Astrocyte of the hippocampus (primary cell): ENCODE measurements at regions not wholly inside any gene's neighbourhood (a gene's known extent, or its start where the extent isn't known, plus 50 kb on each side); places are given as distances from the start of the nearest gene placed in this dataset.
"Not testable (repeated sequence)": the region's sequence is repeated elsewhere in the genome, so short reads cannot be mapped to it uniquely, and the experiment has no call there.

ENCODE experiments used
- DNase-seq: peaks from one replicate; pipeline ENCODE4 v3.0.0; 2011; ENCODE audit warnings: low read depth, low spot score

DNA sequence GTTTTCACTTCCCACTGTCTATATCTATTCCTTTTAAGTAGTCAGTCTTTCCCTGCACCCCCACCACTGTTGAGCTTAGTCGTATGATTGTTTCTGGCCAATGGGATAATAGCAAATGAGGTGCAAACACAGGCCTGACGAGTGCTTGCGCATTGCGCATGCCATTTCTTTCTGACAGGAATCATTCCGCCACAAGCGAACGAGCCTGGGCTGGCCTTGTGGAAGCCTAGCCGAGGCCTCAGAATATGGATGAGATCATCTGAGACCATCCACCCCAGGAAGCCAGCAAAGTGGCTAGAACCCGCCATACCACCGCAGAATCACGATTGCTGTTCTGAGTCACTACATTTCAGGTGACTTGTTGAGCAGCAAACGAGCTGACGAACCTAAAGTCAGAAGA is 52.2 kb upstream of the PRL start:
- DNase-seq: no peak

DNA sequence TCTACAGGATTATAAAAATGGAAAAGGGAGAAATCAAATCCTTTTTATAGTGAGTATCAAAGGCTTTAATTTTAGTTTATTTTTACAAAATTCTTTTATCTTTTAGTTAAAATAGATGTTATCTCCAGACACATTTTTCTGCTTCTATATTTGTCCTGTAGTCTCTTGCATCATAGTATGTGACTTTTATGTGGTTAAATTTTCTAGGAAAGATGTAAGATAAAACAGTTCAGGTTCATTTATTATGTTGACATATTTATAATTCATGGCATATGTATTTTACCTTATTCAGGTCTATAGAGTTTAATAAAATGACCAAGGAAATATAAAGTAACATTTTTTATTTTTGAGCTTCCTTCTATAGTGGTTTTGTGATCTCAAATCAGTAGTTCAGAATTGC is 52.7 kb upstream of the PRL start:
- no peak for DNase-seq

DNA sequence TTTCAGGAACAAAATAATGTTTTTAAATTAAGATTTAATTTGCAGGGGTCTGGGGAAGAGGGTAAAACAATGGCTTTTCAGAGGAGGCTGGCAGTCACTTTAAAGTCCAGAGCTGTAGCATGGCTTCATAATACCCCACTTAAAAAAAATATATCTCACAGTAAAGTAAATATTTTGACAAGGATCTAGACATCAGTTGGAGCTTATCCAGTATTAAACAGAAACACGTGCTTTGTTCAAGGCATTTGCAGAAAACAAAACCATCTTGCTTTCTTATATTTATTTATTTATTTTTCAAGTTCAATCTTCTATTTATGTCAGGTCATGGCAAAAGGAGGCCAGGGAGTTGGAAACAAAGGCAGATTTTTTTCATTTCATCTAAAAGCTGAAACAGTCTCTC is 53.3 kb upstream of the PRL start:
- DNase-seq: no peak

DNA sequence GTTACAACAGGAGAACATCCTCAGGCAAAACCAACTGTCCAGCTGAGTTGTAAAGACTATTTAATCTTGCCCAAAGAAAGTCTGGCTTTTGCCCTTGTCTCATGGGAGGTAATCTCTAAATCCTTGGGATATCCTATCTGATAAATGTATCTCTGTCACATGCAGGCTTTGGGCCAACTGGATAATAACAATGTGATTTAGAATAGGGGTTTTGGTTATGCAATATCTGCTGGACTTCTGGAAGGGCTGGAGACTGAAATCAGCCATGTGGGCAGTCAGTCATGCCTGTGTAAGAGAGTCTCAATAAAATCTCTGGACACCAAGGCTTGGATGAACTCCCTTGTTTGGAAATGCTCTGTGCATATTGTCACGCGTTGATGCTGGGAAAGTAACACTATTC is 56.3 kb upstream of the PRL start:
- no peak for DNase-seq

DNA sequence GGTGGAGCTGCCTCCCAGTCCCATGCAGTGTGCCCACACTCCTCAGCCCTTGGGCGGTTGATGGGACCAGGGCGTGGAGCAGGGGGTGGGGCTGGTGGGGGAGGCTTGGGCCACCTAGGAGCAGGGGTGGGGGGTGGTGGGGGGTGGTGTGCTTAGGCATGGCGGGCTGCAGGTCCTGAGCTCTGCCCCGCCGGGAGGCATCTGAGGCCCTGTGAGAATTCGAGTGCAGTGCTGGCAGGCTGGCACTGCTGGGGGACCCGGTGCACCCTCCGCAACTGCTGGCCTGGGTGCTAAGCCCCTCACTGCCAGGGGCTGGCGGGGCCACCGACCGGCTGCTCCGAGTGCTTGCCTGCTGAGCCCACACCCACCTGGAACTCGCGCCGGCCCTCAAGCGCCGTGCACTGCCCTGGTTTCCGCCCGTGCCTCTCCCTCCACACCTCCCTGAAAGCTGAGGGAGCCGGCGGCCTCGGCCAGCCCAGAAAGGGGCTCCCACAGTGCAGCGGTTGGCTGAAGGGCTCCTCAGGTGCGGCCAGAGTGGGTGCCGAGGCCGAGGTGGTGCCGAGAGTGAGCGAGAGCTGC is 59.6 kb upstream of the PRL start:
- no peak for DNase-seq

DNA sequence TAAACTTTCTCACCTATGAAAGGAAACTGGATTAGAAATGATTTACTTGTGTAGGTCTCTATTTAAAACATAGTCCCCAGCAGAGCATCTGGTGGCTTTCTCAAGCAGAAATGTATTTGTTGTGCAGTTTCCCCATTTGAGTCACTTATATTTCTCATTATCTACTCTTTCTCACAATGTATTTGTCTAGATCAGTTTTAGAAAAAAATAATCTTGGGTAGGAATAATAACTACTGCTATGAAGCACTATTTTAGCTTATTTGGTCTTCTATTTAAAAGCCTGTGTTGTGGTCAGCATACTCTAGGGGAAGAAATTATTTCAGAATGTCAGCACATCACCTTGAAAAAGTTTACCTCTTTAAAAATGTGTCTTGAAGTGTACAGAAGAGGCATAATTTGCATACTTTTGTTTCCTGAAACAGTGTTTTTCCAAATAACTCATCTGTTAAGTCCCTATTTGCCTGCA is 60.9 kb upstream of the PRL start:
- DNase-seq: no peak

DNA sequence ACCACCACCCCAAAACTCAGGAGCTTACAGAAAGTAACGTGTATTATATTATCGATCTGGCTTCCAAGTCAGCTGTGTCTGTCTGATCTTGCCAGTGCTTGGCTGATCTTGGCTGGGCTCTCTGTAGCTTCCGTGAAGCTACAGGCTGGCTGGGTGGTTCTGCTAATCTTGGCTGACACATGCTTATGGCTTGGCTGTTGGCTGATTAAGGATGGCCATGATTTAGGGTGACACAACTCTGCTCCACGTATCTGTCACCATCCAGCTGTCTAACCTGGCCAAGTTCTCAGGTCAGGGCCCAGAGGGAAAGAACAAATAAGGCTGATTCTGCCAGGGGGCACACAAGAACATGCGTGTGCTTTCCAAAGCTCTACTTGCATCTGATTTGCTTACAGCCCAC is 64.7 kb upstream of the PRL start:
- no peak for DNase-seq

DNA sequence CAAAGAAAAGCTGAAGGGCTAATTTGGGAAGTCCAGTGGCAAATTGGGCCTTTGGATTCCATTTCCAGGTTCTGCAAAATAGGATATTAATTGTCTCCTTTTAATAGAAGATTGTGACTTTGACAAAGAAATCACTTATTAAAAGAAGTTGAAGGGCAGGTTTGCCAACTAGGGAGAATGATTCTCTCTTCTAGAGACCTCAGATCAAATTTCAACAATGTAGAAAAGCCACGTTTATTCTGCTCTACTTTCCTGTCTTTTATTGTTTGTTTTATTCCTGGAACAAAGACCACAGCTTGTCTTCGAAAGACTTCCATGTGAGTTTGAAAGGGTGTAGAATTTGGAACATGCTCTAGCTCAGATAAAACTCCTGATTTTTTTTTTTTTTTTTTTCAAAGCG is 65.5 kb upstream of the PRL start:
- DNase-seq: no peak

DNA sequence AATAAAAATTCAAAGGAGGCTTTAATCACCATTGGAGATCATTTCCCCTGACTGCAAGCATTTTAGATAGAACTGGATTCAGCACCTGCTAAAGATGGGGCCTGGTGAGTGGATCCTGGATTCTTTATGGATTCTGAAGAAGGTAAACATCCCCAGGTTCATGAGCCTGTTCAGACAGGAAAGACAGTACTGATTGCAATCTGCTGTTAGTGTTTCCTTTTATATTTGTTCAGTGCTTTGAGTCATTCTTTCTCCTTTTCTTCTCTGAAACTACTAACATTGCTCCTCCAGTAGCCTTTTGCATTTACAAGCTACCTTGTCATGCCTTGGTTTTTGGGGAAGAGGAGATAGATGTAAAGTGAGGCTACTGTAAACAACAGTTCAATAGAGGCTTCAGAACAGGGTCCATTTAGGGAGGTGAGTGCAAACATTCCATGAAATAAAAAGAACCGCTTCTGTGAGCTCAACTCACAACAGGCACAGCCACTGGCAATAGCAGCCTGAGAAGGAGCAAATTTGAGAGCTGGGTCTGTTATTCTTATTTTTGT is 66.4 kb upstream of the PRL start:
- DNase-seq: no peak

DNA sequence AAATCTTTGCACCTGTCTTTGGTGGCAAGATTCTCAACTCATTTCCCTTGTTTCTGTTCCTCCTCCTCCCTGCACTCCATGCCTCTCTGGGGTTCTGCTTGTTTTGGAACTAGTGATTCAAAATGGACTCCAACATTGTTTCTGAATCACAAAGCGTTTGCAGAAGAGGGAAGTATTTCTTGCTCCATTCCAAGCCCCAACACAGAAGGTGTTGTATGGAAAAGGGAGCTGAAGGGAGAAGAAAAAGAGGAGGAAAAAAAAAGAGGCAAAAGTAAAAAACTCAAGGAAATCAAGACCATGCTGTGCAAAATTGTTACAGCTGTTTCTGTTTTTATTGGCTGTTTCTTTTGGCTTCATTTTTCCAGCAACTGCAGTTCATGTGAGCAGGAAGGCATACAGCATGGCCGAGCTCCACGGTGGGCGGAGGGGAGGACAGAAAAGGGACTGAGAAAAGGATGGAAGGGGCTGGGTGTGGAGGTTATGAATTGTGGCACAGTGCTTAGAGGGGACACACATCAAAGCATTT is 66.9 kb upstream of the PRL start:
- no peak for DNase-seq

DNA sequence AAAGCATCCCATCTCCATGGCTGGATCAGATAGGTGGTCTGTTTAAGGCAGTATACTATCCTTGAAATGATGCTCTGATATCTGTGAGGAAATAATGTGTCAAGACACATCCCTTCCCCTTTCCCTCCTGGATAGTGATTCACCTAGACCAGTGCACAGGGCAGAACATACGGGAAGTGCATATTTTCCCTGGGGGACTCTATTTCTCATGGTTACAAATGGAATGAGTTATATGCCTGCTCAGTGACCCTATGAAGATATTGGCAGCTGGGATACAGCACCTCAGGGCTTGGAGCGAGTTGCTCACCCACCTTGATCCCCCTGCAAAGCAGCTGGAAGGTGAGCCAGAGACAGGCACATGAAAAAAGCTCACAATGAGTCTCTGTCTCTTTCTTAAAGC is 67.5 kb upstream of the PRL start:
- DNase-seq: no peak

DNA sequence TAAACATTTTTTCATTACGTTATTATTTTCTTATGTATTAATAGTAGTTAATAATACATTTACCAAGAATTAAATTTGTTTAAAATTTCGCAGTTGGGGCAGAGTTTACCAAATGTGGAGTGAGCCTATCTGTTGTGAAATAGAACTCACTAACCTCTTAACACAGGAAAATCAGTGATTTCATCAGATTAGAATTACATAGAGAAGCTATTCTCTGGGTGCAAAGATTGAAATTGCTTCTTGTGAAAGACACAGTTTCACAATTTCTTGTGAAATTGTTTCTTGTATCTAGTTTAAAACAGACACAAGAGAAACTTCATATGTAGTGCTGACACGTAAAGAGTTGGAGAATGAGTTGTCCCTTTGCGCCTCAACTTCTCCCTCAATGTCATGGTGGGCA is 69.4 kb upstream of the PRL start:
- no peak for DNase-seq

DNA sequence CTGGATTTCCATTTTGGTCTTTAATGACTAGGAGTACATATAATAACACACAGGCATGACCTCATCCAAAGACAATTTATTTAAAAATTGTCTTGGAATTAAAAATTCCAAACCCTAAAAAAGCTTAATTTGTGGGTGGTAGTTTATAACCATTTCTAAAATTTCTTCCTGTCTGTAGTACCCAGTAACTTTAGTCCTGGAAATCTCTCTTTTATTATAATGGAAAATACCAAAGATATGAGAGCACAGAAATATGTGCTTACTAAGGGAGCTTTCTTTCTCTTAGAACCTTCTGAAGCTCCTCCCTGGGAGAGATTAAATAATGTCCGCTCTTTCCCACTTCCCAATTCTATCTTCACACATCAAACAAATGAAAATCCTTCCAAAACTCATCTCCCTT is 70.5 kb upstream of the PRL start:
- DNase-seq: peak; percentile 14

DNA sequence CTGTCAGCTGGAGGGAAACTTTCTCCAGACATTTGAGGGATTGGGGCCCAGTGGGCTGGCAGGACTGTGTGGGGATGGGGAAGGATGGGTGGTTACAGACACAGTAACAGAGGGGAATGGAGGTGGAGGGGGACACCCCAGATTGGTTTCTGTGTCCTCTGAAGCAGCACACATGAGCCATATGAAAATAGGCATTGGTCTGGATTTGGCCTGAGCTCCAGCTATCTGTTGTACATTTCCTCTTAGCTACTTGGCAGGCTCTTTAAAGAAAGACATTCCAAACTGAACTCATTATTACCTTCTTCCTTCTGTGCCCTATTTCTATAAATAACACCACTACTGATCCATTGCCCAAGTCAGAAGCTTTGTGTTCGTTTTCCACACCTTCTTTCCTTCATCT is 72.0 kb upstream of the PRL start:
- peak; percentile 14 for DNase-seq

DNA sequence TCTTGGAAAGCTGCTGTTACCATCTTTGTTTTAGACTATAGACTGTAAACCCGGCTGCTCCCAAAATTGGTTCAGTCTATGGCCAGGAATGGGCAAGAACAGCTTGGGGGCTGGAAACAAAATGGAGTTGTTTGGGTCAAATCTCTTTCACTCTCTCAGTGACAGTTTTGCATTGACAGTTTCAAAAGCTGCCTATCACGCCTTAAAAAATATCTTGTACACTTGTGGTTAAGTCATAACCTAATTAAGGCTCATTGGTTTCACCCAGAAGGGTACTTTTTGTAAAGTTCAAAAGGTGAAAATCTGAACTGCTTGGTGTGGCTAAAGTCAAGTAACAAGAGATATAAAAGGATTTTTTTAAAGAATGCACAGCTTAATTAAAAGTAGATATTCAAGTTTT is 76.1 kb upstream of the PRL start:
- DNase-seq: no peak

DNA sequence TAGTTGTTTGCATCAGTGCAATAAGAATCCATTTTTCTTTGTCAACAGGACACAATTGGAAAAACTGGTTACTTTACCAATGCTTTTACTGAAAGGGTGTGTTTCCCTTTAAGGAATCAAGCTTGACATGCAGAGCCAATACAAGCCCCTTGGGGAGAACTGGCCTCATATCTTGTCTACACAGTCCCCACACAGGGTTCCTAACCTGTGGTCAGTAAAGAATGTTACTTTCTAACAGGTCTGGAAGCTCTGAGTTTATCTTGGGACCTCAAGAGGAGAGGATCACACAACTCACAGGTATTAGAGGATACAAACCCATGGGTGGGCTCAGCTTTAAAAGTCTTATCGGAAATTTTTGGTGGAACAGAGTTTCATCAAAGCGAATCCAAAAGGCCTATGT is 78.1 kb upstream of the PRL start:
- DNase-seq: not testable (repeated sequence)

DNA sequence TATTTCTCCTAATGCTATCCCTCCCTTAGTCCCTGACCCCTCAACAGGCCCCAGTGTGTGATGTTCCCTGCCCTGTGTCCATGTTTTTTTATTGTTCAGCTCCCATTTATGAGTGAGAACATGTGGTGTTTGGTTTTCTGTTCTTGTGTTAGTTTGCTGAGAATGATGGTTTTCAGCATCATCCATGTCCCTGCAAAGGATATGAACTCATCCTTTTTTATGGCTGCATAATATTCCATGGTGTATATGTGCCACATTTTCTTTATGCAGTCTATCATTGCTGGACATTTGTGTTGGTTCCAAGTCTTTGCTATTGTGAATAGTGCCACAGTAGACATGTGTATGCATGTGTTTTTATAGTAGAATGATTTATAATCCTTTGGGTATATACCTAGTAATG is 79.5 kb upstream of the PRL start:
- not testable (repeated sequence) for DNase-seq

DNA sequence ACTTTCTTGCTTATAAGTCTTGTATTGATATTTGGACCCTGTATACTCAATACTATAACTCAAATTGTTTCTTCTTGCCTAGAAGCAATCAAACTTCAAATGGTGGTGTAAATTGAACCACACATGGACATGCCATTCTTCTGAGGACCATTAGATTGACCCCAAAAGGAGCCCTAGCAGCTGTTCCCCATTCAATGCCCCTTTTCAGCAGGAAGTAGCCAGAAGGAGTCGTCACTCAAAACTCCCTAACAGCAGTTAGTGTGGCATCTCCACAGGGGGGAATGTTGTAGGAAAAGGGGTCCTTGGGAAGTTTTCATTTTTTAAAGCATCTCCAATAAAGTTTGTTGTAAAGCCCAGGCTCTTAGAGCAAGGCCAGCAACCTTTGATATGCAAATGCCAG is 81.7 kb upstream of the PRL start:
- DNase-seq: not testable (repeated sequence)

DNA sequence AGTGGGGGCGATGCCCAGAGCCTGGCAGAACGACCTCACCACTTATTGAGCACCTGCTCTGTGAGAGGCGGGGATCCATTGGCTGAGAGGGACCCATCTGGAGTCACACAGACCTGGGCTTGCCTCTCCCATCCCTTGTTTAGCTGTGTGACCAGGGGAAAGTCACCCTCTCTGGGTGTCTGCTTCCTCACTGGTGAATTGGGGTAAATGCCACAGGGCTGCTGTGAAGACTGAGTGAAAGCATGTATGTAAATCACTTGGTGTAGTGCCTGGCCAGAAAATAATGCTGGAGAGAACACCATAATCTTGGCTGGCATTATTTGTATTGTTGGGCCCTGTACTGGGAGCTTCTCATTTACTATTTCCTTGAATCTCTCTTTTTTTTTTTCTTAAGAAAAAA is 83.4 kb upstream of the PRL start:
- no peak for DNase-seq

DNA sequence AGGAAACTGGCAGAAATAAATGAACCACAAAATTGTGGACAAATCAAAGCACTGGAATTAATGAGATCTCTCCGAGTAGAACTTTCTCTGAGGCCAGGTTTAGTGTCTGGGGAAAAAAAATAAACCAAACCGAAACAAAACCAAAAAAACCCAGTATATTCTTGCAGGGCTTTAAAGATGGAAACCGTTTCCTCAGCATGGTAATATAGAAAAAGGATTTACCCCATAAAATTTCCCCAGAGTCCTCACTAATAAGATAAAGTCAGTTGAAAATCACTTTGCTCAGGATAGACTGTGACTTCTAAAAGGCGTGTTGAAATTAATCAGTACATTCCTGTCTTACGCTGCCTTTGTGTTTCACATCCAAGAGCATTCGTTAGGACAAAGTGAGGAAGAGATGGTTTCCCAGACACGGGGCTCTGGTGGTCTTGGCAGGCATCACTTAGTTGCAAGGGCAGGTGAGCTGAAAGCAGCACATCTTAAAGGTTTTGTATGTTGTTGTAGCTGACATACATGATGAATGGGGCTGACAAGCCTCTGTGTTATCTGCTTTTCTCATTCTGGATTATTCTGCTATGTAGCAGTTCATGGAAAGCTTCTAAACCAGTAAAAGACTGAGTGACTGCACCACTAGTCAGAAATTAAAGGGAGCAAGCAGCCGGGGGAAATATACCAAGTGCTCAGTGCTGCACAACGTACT is 85.2 kb upstream of the PRL start:
- peak; percentile 35 for DNase-seq

DNA sequence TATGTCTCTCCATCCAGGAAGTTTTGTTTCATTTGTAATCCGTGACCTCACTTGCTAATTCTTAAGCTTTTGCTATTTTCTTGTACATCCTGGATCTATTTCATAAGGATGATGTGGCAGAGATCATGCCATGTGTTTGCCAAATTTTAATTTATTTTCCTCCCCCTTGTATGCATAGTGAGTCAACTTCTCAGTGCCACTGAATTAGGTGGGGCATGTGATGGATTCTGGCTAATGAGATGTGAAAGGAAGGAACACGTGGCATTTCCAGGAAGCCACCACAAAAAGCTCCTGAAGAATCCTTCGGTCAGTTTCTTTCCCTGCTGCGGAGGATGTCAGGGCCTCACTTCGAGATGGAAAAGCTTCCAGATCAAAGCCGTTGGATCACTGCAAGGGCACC is 86.2 kb upstream of the PRL start:
- DNase-seq: no peak

DNA sequence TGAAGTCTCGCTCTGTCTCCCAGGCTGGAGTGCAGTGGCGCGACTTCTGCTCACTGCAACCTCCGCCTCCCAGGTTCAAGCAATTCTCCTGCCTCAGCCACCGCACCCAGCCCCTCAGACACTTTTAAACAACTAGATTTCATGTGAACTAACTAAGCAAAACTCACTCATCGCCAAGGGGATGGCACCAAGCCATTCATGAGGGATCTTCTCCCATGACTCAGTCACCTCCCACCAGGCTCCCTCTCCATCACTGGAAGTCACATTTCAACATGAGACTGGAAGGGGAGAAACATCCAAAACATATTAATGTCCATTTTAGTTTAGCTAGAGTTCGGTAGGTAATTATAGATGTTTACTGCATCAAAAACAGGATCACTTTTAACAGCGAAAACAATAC is 95.9 kb upstream of the PRL start:
- DNase-seq: peak; percentile 15

DNA sequence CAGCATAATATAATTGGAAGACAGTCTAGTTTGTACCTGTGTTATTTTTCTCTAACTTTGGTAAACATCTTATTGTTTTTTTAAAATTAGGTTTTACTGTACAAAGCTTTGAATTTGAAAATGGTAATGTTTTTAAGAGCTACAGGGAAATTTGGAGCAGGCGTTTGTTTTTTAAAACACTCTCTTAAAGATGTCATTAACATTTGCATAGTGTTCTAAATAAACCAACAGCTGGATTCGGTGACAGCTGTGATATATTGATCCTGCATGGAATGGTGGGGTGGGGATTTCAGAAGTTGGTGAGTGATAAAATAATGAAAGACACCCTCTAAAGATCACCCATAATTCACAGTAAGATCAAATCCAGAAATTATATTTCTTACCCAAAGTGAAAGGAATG is 97.9 kb upstream of the PRL start:
- DNase-seq: no peak
